UCSD-AML1 (cell line): ENCODE measurements at regions not wholly inside any gene's neighbourhood (a gene's known extent, or its start where the extent isn't known, plus 50 kb on each side); places are given as distances from the start of the nearest gene placed in this dataset.
"Not testable (repeated sequence)": the region's sequence is repeated elsewhere in the genome, so short reads cannot be mapped to it uniquely, and the experiment has no call there.

Source experiments
- DNase-seq: peaks from one replicate; lab custom pipeline; 2025; ENCODE audit not compliant: unreplicated experiment; lab: John Stamatoyannopoulos, UW

GRCh38 chr3:139095803-139096466 lies 51.2 kb upstream of the PRR23C start:
- DNase-seq: no peak

- no peak for DNase-seq
Measured at GRCh38 chr3:139096670-139097069, 52.0 kb upstream of the PRR23C start.

DNA sequence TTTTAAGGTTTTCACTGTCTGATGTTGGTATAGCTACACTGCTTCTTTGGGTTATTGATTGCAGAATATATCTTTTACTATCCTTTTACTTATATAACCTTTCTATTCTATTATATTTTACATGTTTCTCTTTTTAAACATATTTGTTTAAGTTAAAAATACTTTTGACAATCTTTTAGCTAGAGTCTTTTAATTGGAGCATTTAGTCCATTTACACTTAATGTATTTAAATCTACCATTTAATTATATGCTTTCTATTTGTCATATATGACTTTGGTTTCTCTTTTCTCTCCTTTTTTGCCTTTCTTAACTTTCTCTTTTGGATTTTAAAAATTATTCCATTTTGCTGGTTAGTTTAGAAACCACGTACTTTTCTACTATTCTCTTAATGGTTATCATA lies 53.7 kb upstream of the PRR23C start:
- no peak for DNase-seq

DNA sequence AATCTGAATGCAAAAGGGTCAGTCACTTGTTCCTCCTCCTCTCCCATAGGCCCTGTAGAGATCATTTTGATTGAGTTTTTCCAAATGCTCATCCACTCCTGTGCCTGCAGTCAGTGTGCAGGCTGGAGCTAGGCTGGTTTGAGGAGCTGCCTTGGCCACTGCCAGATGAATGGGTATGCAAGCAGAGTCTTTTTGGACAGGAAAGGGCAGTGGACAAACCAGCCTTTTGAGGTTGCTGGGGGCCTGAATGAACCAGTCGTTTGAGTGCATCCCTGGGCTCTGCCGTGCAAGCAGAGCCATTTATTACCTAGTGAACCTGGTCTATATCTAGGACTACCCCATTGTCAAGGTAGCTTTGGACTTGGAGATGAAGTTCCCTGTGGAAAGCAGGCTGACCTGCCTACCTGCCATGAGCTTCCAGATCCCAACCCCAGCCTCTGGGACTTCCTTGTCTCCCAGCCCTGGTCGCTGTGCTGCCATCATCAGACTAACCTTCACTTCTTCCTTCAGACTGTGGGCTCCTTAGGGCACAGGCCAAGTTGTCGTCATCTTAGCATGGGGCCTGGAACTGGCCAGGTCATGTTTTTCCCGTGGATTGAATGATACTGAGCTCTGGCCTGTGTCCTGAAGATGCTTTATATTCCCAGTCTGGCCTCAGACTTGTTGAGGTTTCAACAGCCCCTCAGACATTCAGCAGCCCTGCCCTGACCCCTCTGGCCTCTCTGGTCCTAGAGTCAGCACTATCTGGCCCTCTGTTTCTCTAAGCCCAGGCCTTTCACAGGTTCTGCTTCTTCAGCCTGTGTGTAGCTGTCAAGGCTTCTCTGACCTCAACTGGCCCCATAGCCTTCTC lies 55.5 kb upstream of the PRR23C start:
- DNase-seq: no peak

GRCh38 chr3:139100821-139101220 lies 56.1 kb upstream of the PRR23C start:
- DNase-seq: no peak

DNA sequence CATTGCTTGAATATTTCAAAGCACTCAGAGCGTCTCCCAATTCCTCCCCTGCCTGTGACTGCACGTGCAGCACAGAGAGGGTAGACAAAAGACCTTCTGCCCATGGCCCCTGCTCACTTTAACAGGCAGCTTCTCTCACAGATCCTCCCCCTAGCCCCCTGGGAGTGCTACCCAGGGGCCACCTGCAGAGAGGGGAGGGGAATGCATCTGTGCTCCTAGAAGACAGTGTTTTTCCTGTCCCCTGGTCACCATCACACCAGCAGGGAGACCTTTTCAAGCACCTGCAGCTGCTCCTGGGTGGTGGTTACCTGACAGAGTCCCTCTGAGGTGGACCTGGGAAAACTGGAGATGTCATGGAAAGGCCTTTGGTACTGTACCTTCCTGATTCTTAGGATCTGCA lies 56.7 kb upstream of the PRR23C start:
- no peak for DNase-seq

DNA sequence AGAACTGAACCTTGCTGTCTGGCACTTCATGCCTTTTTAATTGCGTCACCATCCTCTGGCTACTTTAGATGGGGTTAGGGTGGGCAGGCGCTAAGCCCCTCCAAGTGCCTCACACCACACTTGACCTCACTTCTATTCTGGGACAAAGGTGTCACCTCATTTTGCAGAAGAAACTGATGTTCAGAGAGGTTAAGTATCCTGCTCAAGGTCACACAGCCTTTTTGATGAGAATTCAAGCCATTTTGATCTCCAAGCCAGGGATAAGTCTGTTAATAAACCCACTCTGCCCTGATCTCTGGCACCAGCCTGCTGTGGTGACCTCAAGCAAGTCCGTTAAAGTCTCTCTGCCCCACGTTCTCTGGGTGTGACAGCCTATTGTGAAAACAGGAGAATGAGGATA lies 58.8 kb upstream of the PRR23C start:
- no peak for DNase-seq

DNA sequence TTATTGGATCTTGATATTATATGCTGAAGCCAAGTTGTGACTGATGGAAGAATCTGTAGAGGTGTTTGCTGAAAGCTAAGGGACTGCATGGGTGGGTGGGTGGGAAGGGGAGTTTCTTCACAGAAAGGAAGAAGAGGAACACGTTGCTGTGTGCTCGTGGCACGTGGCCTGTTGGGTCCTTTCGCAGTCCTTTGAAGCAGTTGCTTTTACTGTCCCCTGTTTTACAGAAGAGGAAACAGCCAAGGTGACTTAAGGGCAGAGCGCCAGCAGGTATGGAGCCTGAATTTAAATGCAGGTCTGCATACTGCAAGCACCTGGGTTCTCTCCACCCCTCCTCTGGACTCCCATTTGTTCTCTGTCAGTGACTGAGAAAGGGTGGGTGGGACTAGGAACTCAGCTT lies 59.4 kb upstream of the PRR23C start:
- DNase-seq: no peak

- no peak for DNase-seq
Measured at GRCh38 chr3:139105154-139105702, 60.5 kb upstream of the PRR23C start.

DNA sequence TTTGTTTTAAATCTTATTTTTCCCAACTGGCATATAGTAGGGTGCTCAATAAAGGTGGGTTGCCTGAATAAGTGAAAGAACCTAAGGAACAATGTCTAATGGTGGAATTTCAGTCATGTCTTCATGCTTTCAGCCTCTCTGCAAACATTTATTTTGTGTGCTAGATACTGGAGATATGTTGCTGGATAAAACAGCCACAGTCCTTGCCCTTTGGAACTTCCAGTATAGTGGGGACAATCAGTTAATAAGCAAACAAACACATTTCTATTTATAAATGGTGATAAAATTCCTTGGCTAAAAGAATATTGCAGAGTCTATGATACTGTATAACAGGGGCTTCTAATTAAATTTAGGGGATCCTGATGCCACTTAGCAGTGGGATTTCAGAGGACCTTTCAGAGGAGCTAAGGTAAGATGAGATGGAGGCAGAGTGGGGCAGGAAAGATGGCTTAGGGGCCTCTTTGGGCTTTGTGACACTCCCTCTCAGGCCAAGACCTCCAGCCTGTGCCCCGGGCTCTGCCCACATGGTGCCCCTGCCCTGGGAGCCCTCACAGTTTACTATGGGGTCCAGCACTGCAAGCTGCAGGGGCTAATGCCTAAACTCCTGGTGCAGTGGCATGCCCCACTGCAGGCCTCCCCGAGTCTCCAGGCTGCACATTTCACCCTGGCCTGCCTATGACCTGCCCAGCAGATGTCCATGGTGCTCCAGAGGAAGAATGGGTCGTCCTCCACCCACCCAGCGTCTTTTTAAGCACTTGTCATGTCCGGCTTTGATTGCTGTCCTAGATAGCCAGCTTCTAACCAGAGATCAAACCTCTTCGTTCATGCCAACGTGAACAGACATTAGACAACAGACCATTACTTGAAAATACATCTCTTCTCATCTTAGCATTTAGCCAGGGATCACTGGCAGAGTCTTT lies 61.6 kb upstream of the PRR23C start:
- DNase-seq: no peak

DNA sequence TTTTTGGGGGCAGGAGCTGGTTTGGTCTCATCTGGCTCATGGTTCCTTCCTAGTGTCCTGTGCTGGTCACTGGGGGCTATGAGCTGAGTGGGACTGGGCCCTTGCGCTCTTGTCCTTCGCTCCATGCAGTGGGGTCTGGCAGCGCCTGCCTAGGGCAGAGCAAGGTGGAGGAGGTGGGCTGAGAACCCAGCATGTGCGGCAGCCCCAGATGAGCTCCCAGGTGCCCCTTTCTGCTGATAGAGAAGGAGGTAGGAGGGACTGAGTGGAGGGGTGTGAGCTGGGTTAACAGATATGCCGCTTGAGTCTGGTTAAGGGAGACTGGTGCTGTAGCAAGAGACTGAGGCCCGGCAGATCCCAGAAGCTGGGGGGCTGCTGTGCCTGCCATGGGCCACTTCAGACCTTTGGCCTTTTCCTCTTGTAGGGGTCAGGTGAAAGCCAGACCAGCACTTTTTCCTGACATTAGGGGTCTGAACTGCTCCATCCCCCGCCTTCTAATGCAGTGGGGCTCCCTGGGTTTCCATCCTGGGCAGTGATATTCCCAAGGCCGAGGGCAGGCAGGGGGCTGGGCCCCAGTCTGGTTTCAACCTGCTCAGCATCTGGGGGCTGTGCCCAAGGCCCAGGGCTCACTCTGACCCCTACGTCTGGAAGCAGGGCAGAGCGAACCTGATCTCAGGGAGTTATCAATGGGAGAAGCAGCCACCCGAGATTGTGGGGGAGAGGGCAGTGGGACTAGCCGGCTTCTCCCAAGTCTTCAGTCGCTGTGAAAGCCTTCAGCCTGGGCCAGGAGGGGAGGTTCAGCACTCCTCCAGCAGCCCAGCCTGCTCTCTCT lies 62.9 kb upstream of the PRR23C start:
- DNase-seq: no peak

DNA sequence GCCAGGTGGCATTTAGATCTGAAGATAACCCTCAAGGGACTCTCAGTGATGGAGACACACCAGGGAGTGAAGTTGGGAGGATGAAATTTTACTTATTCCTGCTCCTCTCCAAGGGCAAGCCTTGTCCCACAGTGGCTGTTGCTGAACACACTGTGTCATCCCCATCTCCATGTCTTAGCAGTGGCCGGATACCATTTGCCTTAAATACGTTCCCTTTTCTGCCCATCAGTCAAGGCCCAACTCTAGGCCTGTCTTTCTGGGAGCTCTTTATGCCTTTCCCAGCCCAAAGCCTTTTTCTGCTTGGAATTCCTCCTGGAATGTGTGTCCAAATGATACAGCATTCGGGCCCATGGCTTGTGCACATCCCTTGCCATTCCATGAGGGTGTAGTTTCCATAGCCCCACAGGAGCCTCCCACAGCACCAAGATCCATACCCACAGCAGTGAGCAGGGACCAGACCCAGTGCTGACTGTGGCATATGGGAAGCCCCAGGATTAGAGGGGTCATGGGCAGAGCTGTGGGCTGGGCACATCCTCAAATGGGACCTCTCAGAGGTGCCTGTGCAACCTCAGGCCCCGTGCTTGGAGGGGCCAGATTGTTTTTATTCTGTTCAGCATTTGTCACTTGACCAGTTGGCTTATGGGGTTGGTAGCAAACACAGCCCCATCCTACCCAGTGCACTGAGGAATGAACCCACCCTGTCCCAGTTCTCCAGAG lies 63.7 kb upstream of the PRR23C start:
- no peak for DNase-seq

DNA sequence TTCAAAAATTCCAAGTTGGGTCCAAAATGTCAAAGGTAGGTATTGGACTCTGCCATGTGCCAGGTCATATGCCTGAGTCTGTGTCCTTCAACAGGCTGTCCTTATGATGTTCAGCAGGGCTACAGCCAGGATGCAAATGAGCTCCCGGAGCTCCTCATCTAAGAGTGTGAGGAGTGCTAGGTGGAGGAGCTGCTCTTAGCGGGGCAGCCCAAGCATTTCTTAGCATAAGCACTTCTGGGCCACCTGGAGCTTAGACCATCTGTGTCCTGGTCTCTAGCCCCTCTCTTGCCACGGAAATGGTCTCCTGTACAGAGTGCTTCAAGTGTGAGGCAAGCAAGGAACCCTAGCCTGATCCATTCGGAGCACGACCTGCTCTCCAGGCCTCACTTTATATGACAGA lies 64.6 kb upstream of the PRR23C start:
- no peak for DNase-seq

GRCh38 chr3:139110072-139110830 lies 65.6 kb upstream of the PRR23C start:
- no peak for DNase-seq

DNA sequence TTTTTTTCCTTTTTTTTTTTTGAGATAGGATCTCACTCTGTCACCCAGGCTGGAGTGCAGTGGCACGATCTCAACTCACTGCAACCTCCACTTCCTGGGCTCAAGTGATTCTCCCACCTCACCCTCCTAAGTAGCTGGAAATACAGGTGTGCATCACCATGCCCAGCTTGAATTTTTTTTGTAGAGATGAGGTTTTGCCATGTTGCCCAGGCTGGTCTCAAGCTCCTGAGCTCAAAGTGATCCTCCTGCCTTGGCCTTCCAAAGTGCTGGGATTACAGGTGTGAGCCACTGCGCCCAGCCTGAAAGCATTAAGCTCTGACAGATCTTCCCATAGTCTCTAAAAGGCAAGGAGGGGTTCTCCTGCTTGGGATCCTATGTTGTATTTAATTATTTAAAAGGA lies 66.2 kb upstream of the PRR23C start:
- not testable (repeated sequence) for DNase-seq

DNA sequence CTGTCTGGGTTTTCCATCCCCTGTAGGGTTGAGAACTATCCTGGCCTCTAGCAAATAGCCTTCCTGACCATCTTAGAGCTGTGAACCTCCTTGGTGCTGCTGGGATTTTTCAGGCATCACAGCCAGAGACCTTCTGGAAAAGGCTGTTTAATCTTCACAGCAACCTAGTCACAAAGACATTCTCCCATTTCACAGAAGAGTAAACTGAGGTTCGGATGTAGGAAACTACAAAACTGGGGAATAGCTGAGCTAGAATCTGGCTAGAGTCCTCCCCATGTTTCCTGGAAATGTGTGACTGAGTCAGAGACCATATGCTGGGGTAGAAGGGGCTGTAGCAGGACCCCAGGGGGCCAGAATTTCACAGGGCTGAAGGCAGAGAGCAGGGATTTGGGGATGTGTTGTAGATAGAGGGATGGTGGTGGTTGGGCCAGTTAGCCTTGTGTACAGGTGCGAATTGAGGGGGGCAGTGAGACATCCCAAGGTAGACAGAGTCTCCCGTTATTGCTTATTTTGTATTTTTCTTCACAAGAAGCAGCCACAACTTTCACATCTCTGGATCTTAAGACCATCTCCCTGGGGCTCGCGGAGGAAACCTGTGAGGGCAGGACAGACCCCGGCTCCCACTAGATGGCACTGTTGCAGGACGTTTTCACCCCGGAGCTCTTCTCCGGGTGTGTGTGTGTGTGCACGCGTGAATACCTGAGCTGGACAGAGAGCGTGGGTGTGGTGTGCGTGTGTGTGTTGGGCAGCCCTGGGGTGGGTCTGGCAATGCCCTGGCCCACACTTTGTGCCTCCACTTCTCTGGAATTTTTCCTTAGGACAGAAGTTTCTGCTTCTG lies 66.9 kb upstream of the PRR23C start:
- peak; percentile 62 for DNase-seq

GRCh38 chr3:139112230-139112558 lies 67.5 kb upstream of the PRR23C start:
- no peak for DNase-seq
